Activated CD4-positive, CD25-positive, alpha-beta regulatory T cell treated with anti-CD3 and anti-CD28 coated beads, Interleukin-2, amount 50 U/mL, for 24 hours (primary cell): ENCODE measurements at regions not wholly inside any gene's neighbourhood (a gene's known extent, or its start where the extent isn't known, plus 50 kb on each side); places are given as distances from the start of the nearest gene placed in this dataset.

Source experiments
- ATAC-seq, 2 donors: fragments of 150-1000 bp; cut with Tn5 transposase; one replicate each; pipeline ENCODE4 v1.10.0; 2021; ENCODE audit warnings: mild to moderate bottlenecking in 1 of 2, moderate library complexity in 1 of 2

- no peak for ATAC-seq
These were observed 497.6 kb downstream of the SUCLA2 start for GRCh38 chr13:47503475-47503874.

- ATAC-seq = no peak
These were observed 498.9 kb downstream of the SUCLA2 start for GRCh38 chr13:47502166-47502565.

GRCh38 chr13:47499358-47500150, 501.5 kb downstream of the SUCLA2 start:
- no peak for ATAC-seq

GRCh38 chr13:47484548-47484947, 516.5 kb downstream of the SUCLA2 start:
- ATAC-seq = no peak

GRCh38 chr13:47481536-47481935, 519.5 kb downstream of the SUCLA2 start:
- no peak for ATAC-seq

GRCh38 chr13:47480951-47481350, 520.1 kb downstream of the SUCLA2 start:
- no peak for ATAC-seq

- ATAC-seq = no peak
These were observed 521.0 kb downstream of the SUCLA2 start for GRCh38 chr13:47480121-47480520.

GRCh38 chr13:47478985-47479384, 522.1 kb downstream of the SUCLA2 start:
- no peak for ATAC-seq

- no peak for ATAC-seq
These were observed 525.6 kb downstream of the SUCLA2 start for GRCh38 chr13:47475441-47475948.

- ATAC-seq = no peak
These were observed 526.2 kb downstream of the SUCLA2 start for GRCh38 chr13:47474839-47475238.

- ATAC-seq = no peak
These were observed 526.7 kb downstream of the SUCLA2 start for GRCh38 chr13:47474326-47474725.

GRCh38 chr13:47472516-47472915, 528.6 kb downstream of the SUCLA2 start:
- ATAC-seq = no peak

GRCh38 chr13:47463726-47464125, 537.3 kb downstream of the SUCLA2 start:
- no peak for ATAC-seq

GRCh38 chr13:47463002-47463401, 538.1 kb downstream of the SUCLA2 start:
- ATAC-seq = no peak

- ATAC-seq = no peak
These were observed 539.3 kb downstream of the SUCLA2 start for GRCh38 chr13:47461816-47462215.

- no peak for ATAC-seq
These were observed 541.6 kb downstream of the SUCLA2 start for GRCh38 chr13:47459512-47459911.

- ATAC-seq = no peak
These were observed 543.4 kb downstream of the SUCLA2 start for GRCh38 chr13:47457626-47458025.

GRCh38 chr13:47455626-47456025, 545.4 kb downstream of the SUCLA2 start:
- ATAC-seq = no peak

- ATAC-seq = no peak
These were observed 546.1 kb downstream of the SUCLA2 start for GRCh38 chr13:47454986-47455385.

GRCh38 chr13:47437406-47437805, 540.6 kb upstream of the HTR2A start:
- no peak for ATAC-seq

GRCh38 chr13:47433461-47434005, 536.7 kb upstream of the HTR2A start:
- ATAC-seq = no peak

GRCh38 chr13:47426126-47426849, 529.4 kb upstream of the HTR2A start:
- no peak for ATAC-seq

- ATAC-seq = no peak
These were observed 524.7 kb upstream of the HTR2A start for GRCh38 chr13:47421525-47421924.

GRCh38 chr13:47420568-47420967, 523.7 kb upstream of the HTR2A start:
- ATAC-seq = no peak
